Medulla oblongata (tissue), 1 donor: ENCODE measurements at regions not wholly inside any gene's neighbourhood (a gene's known extent, or its start where the extent isn't known, plus 50 kb on each side); places are given as distances from the start of the nearest gene placed in this dataset.
"Not testable (repeated sequence)": the region's sequence is repeated elsewhere in the genome, so short reads cannot be mapped to it uniquely, and the experiment has no call there.

Experiments used
- DNase-seq: peaks from one replicate; pipeline ENCODE4 v3.0.0-alpha.2; 2015; ENCODE audit errors: extremely low spot score

DNA sequence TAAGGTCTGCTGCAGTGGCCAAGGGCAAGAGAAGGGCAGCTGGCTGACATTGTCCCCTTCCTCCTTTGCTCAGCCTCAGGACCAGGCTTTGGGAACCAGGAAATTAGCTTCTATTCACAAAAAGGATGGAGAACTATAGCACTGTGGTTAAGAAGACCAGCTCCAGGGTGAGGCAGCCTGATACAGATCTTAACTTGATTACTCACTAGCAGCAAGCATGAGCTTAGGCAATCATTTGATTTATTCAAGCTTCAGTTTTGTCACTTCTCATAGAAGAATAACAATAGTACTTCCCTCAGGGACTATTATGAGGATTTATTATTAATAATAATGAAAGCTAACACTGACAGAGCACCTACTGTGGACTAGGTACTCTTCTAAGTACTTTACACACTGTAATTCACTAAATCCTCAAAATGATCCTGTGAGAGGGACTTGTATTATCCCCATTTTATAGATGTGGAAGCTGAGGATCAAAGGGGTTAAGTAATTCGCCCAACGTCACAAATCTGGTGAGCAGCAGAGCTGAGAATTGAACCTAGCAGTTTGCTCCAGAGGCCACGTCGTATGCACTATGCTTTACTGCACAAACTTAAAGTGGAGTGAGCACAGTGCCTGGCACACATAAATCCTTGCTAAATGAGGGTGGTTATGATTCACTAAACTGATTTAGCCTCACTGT is 130.4 kb upstream of the PAK3 start:
- DNase-seq: no peak

DNA sequence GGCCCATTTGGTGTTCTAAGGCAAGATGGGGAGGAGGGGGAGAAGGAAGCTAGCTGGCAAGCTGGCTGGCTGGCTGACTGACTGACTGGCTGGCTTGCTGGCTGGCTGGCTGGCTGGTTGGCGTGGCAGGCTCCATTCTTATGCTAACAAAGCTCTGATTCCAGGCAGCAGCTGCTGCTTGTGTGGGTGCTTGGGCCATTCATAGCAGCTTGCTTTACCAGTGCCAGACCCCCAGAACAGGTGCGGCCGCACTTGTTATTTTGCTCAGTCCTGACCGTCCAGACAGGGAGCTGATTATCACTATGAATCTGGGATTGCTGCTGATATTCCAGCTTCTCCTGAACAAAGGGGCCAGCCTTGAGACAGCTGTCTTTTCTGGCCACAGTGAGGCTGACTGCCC is 131.2 kb upstream of the PAK3 start:
- DNase-seq: peak; percentile 3

DNA sequence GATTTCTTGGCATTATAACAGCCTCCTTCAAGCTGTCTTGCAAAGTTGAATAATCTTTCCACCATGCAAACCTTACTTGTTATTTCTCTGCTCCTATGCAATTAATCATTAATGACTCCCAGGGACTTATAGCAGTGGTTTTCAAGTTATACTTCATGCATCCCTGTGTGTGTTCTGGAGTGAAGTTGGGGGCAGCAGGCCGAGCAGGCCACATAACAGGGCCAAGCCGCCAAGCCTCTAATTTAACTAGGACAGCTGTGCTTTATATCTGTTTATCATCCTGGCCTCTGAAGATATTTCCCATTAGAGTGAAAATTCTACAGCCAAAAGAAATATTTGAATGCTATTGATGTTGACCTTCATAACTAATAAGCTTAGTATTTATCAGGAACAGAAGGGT is 133.5 kb upstream of the PAK3 start:
- DNase-seq: no peak

DNA sequence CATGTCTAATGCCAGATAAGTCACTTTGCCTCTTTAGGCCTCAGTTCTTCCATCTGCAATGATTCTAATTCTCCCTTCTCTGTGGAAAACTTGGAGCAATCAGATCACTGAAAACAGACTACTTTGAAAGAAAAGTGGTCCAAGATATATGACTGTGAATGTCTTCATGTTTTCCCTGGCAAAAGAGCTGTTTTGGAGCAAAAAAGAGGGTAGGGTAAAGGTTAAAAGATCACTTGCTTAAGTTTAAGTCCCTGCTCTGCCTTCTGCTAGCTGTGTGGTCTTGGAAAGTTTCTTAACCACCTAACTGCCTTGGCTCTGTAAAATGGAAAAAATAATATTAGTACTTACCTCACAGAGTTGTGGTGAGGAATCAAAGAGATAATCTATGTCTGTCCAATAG is 140.3 kb upstream of the PAK3 start:
- DNase-seq: no peak

DNA sequence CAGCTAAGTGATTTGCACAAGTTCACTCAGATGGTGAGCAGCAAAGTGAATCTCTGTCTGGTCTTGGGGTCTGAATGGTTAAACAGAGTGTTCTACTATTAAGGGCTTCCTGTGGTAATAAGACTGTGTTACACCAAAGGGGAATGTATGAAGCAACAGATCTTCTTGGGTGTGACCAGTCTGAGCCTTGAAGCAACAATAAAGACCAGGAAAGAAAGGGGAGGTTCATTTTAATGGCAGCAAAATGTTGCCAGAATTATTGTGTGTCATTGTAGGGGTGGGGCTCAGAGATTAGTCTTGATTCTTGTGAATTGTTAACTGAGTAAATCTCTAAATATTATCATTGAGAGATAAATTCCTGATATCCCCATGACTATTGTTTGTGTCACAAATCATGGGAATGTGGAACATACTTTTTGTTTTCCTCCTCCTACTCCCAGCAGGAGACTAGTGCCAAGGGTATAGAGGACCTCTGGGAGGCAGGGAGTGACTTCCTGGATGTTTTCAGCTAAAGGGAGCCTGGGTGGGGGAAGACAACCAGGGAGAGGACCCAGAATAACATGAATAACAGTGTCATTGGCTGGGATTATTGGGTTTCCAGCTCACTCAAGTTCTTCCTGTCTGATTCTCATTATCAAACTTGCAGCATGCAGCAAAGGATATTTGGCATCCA is 141.4 kb upstream of the PAK3 start:
- DNase-seq: no peak

DNA sequence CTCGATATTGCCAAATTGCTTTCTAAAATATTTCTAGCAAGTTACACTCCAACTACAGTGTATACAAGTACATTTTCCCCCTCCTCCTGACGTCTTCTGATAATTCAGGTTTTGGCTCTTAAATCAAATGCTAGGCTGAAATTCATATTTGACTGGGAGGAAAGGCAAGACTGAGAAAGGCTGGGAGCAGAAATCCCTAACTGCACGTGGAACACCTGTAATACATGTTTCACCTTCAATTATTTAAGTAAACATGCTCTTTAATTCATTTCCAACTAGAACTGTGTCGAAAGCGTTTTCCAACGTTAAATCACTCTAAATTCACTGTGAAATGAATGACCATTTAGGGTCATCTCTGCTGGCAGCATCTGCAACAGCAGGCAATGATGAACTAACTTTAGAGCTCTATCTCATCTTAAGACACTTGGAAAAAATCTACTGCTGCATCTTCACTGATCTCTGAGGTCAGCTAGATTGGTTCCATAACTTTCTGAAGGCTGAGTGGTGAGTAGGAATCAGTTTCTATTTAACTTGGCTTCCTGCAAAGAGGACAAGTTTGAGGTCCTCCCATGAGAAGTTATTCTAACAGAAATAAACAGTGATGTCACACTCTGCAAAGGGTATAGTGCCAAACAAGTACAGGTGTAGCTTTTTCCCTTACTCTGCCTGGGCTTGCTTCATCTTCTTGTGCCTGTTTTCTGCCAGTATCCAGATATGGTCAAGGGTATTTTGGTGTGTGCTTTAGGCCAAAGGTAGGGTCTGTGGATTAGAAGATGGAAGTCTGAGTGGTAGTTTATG is 144.3 kb upstream of the PAK3 start:
- DNase-seq: no peak

DNA sequence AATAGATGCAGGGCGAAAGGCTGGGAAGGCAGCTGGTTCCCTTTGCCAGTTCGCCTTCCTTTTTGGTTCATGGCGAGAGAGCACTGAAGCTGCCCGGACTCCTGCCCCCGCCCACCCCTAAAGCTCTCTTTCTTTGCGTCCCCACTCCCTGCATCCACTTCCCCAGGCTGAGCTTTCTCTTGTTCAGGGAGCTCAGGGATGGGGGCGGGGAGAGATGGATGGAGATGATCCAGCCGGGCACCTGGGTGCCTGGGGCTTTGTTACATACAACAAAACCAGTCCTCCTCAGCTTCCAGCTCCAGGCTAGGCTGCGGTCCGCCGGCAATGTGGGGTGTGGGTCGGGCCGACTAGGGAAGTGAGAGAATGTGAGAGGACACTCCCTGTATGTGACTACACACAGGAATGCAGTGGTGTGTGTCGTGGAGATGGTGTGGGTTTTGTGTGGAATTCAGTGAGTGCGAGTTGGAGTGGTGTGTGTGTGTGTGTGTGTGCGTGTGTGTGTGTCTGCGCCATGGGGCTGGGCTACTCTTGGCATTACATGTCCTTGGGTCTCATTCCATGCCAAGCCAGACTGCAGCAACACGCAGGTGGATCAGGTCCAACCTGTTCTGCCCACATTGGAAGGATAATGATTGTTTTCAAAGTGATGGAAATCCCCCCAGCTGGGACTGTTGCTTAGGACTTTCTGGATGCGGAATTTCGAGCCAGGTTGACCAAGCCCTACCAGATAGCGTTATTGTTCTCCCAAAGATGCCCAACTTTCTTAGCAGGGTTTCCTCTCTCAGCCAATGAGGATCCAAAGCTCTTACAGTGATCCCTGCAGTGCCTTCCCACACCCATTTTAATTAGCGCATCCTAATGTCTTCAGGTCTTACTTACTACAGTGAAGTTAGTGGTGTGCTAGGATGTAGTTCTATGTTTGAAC is 149.4 kb upstream of the CHRDL1 start:
- DNase-seq: no peak

DNA sequence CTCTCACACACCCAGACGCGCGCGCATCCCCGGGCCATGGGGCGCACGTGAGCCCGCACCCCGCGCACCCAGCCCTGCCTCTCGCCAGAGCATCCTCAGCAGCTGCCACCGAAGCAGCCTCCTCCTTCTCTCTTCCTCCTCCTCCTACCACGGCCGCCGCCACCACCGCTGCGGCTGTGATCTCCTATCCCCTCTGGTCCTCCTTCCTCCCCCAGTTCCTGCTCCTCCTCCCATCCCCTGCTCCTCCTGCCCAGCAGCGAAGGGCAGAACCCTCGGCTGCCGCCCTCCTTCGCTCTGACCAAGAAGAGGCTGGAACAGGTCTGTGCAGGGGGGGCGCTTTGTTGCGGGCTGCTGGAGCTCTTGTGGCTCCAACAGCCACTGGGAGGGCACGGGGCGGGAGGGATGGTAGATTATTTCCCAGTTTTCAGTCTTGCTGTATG is 148.7 kb upstream of the CHRDL1 start:
- DNase-seq: no peak

DNA sequence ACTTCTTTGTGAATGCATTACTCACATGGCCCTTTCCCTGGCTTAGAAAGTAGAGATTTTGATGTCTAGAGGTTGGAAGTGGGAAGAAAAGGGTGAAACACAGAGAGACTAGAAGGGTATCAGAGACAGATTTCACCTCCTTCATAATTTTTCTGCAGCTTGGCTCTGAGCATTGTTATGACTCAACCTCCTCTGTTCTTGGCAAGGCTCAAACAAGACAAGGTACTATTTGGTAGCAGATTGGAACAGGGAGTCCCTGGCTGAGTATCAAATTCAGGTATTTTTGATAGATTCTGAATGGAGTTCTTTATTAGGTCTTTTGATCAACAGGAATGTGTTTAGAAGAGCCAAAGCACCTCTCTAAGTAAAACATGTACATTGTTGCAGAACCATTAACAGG is 146.3 kb upstream of the CHRDL1 start:
- no peak for DNase-seq

DNA sequence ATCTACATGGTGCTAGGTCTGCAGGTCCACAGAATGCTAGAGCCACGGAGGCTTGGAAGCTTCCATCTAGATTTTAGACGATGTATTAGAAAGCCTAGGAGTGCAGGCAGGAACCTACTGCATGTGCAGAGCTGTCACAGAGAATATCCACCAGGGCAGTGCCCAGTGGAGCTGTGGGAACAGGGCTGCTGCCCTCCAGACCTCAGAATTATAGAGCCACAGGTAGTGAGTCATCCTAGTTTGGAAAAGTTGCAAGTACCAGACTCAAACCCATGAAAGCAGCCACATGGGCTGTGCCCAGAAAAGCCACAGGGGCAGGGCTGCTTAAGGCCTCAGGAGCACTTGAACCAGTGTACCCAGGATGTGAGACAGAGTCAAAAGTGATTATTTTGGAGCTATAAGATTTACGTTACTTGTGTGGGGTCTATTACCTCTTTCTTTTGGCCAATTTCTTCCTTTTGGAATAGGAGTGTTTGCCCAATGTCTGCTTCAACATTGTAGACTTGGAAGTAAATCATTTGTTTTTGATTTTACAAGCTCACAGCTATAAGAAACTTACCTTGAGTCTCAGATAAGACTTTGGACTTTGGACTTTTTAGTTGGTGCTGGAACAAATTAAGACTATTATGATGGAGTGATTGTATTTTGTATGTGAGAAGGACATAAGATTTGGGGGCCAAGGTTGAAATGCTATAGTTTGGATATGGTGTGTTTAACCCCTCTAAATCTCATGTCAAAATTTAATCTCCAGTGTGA is 143.5 kb upstream of the CHRDL1 start:
- no peak for DNase-seq

DNA sequence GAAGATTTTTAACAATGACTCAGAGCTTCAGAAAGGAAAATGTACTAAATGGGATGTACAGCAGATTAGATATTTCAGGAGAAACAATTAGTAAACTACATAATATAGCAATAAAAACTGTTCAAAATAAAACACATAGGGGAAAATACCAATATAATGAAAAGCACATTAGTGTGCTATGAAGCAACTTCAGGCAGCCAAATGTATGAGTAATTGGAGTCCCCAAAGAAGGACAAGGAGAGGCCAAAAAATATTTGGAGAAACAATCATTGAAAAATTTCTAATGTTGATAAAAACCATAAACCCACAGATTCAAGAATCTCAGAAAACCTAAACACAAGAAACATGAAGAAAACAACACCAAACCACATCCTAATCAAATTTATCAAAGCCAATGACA is 129.3 kb upstream of the CHRDL1 start:
- no peak for DNase-seq

DNA sequence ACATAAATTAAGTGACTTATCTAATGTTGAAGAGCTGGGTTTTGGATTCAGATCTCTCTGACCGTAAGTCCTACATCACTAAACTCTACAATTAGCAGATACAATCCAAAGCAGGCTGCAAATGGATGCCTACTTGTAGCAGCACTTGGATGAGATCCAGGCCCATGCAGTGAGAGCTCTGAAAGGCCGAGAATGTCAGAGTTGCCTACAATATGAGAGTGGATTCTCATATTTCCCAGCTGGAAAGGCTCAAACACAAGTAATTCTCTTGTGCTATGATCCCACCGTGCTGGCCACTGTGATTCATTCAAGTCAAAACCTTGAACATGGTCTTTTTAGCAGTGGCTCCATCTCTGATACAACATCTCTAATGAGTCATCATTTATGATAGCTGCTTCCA is 125.4 kb upstream of the CHRDL1 start:
- no peak for DNase-seq

DNA sequence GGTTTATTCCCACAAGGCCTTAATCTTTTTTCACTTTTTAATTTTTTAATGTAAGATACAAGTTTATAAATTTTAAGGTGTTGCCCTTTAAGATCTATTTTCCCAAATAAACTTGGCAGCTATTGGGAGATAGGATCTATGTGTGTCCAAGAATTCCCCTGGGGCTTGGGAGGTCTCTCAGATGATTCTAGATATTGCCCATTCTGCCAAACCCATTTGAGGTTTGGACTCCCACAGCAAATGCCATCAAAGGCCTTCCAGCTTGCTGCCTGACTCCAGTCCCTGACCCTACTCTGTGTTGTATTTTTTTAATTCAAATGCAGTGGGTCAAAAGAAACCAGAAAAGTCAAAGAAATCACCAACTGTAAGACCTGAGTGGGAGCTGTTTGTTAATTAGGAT is 120.0 kb upstream of the CHRDL1 start:
- DNase-seq: no peak

DNA sequence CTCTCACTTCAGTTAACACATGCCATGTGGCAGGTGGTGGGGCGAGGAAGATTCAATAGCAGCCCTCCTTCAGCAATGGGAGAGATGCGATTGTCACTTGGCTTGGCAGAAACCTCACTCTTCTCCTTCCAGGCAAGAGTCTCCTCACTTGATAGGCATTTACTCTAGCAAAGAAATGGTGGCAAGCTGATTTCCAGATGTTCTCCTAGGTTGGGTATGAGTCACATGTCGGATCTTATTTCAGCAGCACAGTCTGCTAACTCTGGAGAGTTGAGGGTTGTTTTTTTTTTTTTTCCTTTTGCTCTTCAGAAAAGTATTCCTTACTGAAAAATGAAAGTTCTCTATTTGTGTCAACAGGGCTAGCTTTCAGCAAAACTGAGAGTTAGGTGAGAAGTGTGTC is 119.5 kb upstream of the CHRDL1 start:
- DNase-seq: no peak

DNA sequence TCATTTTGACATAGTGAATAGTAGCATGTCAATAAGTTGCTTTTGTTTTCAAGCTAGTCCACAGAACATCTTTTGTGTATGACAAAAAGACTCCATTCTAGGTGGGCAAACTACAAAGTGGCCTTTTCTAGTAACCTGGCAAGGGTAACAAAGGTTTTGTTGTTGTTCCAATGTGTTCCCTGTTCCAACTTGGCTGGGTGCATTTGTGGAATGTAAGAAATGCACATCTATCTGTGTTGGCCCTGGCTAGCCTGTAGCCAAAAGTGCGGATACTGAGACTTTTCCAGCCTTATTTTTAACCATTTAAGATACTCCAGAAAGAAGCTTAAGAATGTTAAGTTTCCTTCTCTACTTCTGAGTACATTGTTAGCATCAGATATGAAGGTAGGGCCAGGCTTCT is 118.7 kb upstream of the CHRDL1 start:
- no peak for DNase-seq

DNA sequence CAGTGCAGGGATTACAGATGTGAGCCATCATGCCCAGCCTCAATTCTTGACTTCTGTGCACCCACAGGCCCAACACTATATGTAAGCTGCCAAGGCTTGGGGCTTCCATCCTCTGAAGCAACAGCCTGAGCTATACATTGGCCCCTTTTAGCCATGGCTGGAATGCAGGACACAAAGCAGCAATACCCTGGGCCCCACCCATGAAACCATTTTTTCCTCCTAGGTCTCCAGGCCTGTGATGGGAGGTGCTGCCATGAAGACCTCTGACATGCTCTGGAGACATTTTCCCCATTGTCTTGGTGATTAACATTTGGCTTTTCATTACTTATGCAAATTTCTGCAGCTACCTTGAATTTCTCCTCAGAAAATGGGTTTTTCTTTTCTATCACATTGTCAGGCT is 109.1 kb upstream of the CHRDL1 start:
- not testable (repeated sequence) for DNase-seq

DNA sequence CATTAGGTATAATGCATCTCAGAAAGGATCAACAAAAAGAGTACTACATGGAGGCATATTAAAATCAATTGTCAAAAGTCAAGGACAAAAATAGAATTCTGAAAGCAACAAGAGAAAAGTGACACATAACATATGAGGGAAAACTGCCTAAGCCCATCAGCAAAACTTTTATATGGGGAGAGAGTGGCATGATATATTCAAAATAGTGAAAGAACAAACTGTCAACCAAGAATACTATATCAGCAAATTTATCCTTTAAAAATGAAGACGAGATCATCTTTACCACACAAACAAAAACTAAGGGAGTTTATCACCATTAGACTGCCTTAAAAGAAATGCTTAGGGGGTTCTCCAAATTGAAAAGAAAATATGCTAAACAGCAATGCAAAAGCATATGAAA is 86.4 kb upstream of the CHRDL1 start:
- no peak for DNase-seq

DNA sequence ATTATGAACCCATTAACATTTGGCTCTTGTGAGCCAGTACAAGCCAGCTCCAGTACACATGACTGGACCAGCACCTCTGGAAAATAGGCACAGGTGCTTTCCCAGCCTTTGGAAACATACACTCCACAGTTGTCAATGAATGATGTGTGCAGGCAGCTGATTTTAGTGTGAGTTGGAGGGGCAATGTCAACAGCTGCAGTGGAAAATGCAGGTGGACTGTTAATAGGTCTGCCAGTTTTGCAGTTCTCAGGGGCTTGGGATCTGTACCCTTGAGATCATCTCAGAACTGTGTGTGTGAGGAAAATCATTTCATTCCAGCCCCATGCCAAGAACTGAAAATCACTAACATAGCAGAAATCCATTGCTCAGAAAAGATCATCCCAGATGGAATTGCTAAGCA is 81.7 kb upstream of the CHRDL1 start:
- DNase-seq: no peak

DNA sequence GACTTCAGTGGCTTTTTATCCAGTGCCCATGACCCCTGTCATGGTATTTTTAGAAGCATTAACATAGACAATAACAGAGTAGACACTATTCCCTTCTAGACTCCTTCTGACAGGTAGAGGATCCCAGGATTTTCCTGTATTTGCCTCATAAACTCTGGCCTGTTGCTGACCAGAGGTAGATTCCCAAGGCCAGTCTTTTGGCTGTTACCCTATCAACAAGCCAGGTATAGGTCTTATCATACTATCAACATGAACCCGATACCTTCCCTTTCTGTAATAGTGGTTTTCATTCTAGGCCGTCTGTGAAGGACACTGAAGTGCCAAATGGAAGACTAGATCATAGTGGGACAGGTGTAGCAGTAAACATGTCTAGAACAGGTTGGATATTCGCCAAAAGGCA is 76.2 kb upstream of the CHRDL1 start:
- no peak for DNase-seq

DNA sequence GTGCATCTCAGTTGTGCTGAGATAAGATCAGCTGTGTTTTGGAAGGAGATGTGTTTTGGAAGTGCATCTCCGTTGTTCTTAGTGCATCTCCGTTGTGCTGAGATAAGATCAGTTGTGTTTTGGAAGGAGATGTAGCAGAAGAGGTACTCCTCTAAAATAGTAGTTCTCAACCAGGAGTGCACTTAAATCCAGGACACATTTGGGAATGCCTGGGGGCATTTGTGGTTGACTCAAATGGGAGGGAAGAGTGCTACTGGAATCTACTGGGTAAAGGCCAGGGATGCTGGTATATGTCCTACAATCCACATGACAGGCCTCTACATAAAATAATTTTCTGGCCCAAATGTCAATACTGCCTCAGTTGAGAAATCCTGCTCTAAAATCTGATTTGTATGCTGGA is 70.8 kb upstream of the CHRDL1 start:
- DNase-seq: no peak

DNA sequence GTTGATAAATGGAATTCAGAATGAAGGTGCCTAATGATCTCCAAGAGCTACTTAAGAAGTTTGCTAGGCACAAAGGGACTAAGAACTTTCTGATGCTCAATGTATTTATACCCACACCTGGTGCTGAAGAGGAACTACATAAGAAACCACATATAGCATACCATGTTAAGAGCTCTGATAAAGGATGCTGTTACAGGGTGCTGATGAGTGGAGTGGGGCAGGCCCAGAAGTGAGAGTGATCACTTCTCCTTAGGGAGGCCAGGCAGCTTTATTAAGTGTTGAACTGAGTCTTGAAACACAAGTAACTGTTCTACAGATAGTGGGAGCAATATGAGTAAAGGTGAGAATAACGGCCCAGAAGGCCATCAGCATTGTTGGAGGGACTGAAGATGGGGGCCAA is 68.3 kb upstream of the CHRDL1 start:
- no peak for DNase-seq
